ENCODE measurements at regions not wholly inside any gene's neighbourhood (a gene's known extent, or its start where the extent isn't known, plus 50 kb on each side); places are given as distances from the start of the nearest gene placed in this dataset.

GRCh38 chr2:186069676-186070075 lies 331.1 kb downstream of the FSIP2 start:
- TF ChIP-seq CTCF (IDR thresholded peaks at IDR 0.05) (no peak), POLR2A (IDR thresholded peaks at IDR 0.05) (no peak), POLR2AphosphoS5 (IDR thresholded peaks at IDR 0.05) (no peak), EP300 (IDR thresholded peaks at IDR 0.05) (no peak)
